C4-2B (cell line): ENCODE measurements at regions not wholly inside any gene's neighbourhood (a gene's known extent, or its start where the extent isn't known, plus 50 kb on each side); places are given as distances from the start of the nearest gene placed in this dataset.

Experiments
- CTCF ChIP-seq: fragments of 450-650 bp; conservative IDR thresholded peaks from 2 replicates; pipeline ENCODE4 v1.5.1; 2017; ENCODE audit warnings: mild to moderate bottlenecking
- ZFX ChIP-seq: fragments of 450-650 bp; IDR thresholded peaks from 2 replicates; pipeline ENCODE4 v1.6.1; 2017

- no peak for TF ChIP-seq CTCF
- TF ChIP-seq ZFX = no peak
Measured at GRCh38 chr3:137297770-137298169, 340.0 kb downstream of the IL20RB start.
